DMS 273 treated with DMSO at 0.1 percent for 48 hours (cell line): ENCODE measurements at regions not wholly inside any gene's neighbourhood (a gene's known extent, or its start where the extent isn't known, plus 50 kb on each side); places are given as distances from the start of the nearest gene placed in this dataset.

Experiments used
- DNase-seq: peaks from one replicate; lab custom pipeline; 2025; lab: John Stamatoyannopoulos, UW

DNA sequence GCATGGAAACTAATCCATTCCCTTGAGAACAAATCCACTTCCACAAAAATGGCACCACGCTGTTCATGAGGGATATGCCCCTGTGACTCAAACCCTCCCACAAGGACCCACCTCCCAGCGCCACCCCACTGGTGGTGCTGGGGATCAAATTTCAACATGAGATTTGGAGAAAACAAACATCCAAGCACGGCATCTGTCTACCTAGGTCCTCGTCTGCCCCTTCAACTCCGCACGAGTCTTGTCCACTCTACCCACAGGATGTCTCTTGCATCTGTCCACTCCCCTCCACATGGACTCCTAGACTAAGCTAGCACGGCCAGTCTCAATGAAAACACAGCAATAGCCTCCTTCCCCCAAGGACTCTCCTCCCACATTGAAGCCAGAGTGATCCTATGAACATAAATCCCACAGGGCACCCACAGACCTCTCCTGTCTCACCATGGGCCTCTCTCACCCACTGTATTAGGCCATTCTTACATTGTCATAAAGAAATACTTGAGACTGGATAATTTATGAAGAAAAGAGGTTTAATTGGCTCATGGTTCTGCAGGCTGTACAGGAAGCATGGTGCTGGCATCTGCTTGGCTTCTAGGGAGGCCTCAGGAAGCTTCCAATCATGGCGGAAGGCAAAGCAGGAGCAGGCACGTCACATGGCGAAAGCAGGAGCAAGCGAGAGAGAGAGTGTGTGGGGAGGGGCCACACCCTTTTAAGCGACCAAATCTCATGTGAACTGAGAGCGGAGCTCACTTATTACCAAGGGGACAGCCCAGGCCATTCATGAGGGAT, 101.4 kb downstream of the TOMM20 start:
- DNase-seq: no peak

DNA sequence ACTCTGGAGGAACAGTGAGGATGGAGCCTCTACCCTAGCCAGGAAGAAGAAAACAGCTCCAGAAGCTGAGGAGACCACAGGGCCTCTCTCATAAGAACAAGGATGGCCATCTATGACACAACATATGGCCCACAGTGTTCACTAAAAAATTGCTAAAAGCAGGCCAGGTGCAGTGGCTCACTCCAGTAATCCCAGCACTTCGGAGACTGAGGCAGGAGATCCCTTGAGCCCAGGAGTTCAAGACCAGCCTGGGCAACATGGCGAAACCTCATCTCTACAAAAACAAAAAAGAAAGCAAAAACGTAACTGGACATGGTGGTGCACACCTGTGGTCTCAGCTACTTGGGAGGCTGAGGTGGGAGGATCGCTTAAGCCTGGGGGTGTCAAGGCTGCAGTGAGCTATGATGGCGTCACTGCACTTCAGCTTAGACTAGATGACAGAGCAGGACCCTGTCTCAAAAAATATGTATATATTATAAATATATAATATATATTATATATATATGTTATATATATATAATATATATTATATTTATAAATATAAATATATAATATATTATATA, 103.1 kb downstream of the TOMM20 start:
- DNase-seq: no peak

DNA sequence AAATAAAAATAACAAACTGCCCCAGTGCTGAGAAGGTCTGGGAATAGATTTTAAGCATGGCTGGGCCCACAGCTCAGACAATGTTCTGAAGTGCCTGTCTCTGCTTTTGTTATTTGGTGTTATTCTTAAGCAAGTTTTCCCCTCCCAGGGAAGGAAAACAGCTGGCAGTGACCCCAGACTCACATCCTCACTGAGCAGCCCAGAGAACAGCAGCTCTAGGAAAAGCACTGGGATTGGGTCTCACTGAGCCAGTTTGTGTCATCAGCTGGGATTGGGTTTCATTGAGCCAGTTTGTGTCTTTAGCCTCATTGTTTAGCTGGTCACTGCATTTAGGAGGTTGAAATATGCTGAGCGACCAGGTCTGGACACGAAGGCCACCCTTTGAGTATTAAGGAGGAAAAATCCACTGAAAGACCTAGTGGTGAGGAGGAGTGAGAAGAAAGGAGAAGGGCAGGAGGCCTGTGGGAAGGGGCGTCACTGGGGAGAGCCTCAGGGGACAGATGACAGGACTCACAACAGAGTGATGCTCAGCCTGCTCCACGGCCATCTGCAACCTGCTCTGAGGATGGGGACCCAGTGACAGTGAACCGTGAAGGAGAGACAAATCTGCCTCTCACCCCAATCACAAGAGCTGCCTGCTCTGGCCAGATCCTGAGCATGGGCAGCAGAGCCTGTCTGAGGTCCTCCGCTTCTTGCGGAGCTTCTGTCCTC, 103.8 kb downstream of the TOMM20 start:
- DNase-seq: no peak

DNA sequence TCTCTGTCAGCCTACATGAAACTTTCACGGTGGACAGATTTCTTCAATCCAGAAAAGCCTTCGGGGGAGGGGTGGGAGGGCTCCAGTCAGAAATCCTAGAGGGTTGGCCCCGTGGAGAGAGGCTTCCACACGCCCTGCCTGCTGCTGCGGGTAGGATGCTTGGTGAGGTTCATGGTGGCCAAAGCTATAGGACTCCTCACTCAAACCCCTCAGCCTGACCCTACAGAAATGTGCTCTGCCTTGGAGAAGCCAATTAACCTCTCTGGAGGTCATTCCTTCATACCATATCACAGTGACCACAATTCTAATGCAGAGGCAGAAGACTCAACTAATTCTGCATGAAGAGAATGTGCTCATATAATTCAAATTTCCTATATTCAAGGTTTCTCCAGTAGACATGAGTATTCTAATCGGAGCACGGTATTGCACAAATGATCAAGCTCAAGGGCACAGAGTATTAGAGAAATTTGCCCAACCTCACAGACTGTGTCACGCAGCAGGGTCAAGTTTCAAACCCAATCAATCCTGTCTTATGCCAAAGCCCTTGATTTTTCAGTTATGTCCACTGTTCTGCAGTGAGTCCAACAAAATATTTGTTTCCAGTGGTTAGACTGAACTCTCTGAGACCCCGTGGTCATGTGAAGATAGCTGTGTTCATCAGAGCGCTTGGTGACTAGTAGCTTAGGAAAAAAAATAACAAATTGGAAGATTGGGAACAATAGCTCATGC, 104.8 kb downstream of the TOMM20 start:
- DNase-seq: no peak

DNA sequence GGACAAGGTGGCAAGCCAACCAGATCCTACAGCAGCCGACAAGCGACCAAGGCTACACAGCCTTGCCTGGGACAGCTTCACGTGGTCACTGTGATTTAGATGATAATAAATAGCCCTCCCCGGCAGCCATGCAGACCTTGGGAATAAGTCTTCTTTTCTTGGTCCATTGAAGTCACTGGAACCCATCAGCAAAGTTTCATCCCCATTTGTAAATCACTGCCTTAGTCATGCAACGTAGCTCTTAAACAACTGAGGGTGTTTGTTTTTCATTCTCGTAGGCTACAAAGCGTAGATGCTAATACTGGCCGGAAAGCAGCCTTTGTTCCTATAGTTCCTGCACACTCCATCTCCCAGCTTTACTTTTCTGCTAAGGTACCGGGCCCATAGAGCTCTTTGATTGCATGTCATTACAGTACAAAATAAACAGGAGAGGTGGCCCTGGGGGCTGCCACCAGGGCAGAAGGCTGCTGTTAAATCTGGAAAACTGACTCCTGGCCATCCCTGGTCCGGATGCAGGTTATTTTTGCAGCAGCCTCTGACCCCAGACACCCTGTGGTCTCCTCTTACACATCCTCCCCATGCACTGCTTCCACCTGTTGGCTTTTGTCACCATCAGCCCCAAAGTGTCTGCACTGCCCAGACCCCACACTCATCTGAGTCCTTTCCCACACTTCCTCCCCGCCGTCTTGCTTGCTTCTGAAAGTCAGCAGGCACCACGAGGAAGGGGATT, 105.5 kb downstream of the TOMM20 start:
- DNase-seq: no peak

DNA sequence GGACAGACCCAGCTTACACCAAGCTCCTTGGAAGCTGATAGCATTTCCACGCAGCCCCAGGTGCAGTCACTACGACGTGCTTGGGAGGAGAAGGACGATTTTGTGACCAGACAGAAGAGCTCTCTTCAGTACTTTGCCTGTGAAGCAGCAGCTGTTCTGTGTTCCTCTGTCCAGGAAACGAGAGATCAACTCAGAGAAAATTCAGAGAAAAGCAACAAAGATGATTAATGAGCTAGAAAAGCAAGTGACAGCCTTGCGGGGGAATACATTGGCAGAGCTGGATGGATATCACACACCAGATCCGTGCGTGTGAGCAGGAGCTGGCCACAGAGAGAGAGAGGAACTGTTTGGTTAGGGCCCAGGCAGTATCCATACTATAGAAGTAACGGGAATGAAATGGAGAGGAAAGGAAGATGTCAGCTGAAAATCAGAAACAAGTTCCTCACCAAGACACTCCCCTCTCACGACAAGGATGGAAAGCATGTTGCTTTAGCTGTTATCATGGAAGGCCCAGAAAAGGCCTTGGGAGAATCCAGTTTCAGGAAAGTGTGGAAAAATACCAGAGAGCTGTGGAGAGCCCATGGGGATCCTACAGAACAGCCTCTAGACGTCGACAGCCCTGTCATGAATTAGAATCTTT, 106.2 kb downstream of the TOMM20 start:
- no peak for DNase-seq

DNA sequence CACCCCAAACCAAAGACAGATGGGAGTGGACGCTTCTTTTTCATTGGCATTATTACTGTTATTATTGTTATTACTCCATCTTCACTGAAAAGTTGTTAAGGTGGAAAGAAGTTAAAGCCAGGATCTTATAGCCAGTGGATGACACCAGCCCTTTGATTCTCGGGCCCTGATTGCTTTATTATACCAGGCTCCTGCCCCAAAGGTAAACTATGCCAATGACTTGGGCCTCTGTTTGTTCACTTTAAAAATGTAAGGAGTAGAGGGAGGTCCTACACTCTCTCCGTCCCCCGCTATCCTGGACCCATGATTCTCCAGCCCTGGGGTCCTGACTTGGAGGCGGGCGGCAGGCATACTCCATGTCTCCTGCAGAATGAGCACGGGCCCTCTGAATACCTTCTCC, 106.8 kb downstream of the TOMM20 start:
- DNase-seq: no peak

DNA sequence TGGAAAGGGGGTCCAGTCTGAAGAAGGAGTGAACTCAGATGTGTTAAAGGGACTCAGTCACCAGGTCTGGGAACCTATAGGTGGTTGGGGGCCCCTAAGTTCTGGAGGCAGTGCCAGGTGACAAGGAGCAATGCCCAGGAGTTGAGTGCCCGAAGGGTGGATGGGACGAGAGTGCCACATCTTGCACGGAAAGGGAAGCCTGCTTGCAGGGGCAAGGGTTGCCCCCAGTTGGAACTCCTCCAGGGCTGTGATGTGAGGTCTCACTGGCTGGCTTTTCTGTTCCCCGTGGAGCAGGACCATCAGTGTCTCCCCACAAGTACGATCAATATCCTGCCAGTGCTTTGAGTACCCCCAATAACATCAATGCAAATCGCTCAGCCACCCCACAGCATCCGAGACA, 107.3 kb downstream of the TOMM20 start:
- DNase-seq: no peak

DNA sequence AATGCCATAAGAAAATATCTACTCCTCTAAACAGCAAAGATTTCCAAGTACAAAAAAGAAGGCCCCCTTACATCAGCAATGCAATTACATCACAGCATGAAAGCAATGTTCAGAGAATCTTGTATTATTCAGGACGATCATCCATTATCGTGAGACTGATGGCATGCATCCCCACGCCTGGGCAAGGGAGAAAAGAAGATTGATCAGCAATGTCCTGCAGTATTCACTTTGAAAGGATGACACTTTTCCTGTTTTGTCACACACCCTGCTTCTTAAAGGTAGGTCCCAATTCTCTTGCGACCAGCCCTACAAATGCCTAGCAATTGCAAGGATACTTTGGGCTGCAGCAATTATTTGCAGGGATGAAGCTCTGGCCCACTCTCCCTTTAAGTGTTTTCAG, 108.7 kb downstream of the TOMM20 start:
- DNase-seq: no peak

DNA sequence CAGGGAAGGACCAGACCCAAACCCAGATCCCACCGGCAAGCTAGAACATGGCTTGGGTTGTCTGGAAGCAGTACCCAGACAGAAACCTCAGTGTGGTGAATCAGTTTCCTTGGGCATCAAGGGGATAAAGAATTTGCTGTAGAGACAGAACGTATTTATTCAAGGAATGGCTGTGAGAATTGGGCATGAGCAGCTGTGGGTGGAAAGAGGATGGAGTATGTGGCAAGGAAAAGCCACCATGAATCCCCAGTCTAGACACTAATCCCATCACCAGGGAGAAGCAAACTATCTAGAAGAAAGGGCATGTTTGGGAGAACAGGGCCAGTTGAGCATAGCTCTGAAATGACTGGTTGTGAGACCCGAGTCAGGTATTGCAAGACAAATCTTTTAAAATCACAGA, 109.2 kb downstream of the TOMM20 start:
- DNase-seq: no peak

DNA sequence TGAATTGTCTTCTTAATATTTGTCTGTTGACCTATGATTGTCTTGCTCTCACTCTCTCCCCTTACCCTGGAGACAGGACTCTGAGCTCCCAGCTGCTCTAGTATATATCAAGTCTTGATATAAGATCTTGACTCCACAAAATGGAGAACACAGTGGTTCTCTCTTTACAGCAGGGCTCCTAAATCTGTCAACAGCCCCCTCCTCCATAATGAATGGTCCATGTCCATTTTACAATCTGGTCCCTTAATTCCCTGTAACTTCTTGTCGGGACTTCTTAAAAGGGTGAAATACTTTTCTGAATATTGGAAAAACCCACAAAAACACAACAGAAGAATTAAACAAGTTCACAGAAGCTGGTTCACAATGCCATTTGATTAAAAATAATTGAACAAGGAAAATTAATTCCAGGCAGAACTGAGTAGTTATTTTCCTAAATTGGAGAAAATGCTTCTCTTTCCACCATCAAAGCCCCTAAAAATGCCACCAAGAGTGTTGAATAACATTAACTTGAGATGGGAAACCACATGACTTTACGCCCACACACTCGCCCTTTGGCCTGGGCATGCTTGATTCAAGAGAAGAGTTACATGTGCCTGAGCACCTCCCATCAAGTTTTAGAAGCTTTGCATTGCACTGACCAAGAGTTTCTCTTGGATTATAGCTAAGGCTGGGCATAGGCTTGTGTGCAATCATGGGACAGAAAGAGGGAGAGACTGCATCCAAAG, 109.8 kb downstream of the TOMM20 start:
- no peak for DNase-seq

DNA sequence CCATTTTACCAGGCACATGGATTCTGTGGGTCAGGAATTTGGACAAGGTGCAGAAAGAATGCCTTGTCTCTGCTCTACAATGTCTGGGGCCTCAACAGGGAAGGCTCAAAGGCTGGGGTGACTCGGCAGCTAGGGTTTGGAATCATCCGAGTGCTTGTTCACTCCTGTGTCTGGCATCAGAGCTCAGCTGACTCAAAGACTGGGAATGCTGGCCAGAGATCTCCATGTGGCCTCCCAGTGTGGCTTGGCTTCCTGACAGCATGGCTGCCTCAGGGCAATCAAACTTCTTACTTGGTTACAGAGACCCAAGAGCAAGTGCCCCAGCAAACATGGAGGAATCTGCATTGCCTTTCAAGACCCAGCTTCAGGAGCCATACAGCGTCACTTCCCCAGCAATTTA, 110.5 kb downstream of the TOMM20 start:
- no peak for DNase-seq

DNA sequence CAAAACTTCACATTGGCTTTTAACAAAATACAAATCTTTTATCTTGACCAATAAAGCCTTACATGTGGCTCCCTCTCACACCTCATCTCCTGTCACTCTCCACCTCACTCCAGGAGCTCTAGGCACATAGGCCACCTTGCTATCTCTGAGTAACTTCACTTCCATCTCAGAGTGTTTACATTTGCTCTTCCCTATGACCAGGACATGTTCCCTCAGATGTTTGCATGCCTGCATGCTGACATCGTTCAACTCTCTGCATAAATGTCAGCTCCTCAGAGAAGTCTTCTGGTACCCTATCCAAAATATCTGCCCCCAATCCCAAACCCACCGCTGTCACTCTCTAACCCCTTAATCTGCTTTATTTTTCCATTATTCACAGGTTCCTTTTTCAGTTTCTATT, 110.9 kb downstream of the TOMM20 start:
- no peak for DNase-seq

DNA sequence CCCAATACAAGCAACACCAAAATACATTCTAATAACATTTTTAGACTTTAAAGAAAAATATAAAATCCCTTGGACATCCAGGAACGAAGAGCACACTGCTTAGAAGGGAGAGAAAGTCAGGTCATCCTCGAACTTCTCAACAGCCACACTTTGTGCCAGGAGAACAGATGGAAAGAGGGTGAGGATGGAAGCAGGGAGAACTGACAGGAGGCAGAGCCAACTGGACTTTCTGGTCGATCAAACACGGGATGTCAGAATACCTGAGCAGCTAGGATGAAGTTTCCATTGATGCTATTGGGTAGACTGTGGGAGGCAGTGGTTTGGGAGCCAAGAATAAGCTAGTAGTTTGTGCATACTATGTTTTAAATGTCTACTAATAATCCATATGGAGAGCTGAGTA, 111.4 kb downstream of the TOMM20 start:
- DNase-seq: no peak

DNA sequence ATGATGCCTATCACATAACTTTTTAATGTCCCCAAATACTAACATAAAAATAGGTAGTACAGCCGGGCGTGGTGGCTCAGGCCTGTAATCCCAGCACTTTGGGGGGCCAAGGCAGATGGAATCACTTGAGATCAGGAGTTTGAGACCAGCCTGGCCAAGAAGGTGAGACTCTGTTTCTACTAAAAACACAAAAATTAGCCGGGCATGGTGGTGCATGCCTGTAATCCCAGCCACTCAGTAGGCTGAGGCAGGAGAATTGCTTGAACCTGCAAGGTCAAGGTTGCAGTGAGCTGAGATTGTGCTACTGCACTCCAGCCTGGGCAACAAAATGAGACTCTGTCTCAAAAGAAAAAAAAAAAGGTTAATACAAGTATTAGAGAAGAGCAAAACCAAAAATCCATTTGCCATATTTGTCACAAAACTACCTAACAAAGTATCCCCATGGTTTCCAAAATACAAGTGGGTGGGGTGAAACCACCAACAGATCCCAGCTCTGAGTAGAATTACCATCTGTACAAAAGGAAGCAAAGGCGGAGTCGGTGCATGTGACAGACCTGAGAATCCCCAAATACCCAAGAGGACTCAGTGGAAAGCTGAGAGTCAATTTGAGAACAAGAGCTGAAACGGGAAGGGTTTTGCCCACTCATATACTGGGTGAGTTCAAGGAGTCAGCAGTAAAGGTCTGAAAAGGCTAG, 113.2 kb downstream of the TOMM20 start:
- DNase-seq: no peak

DNA sequence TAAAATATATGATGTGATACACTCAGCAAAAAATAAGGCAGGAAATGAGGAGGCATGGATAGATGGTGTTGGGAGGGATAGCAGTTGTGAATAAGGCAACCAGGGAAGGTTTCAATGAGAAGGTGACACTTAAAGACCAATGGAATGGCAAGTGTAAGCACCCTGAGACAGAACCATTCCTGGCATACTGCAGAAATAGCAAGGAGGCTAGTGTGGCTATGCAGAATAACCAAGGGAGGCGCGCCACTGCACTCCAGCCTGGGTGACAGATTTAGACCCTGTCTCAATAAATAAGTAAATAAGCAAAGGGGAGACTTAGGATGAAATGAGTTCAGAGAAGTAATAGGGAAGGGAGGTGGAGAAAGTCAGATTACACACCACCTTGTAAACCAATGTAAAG, 113.9 kb downstream of the TOMM20 start:
- DNase-seq: no peak

DNA sequence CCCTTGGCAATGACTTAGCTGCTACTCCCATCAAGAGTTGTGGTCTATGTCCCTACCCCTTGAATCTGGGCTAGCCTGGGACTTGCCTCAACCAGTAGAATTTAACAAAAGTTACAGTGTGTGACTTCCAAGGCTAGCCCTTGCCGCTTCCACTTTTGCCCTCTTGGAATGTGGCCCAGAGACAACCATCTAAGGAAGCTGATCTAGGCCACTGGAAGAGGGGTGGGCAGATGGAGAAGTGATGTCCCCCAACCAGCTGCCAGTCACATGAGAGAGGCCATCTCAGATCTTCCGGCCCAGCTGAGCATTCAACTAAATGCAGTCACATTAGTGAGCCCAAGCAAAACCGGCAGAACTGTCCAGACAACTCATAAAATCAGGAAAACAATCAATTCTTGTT, 115.1 kb downstream of the TOMM20 start:
- DNase-seq: no peak

DNA sequence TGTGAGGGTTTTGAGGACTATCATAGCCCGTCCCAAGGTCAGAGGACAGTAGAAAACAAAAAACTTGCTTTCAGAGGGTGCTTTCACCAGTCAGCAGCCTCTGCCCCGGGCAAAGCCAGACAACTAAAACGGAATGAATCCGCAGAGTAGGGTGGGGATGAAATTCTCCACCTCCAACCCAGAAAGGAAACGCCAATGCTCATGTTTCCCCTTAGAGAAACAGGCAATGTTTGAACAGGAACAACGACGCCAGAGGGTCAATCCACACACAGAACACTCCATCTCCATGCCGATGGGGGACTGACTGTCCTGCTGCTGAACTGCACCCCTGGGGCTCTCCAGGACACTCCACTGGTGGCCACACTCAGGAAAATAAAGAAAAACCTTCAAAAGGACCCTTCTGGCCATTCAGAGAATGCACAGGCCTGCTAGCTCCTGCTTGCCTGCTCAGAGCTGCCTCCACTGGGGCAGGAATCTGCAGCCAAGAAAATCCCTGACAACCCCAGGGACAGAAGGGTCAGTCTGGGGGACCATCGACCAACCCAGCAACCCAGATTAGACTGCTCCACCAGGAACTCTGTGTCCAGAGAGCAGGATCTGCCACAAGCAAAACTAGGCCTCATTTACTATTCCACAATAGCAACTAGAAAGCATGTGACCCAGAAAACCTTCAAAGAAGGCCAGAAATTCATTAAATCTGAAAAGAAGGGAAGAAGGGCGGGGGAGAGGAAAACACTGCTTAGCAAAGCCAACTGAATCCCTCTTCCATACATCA, 116.0 kb downstream of the TOMM20 start:
- no peak for DNase-seq
